ENCODE measurements at regions not wholly inside any gene's neighbourhood (a gene's known extent, or its start where the extent isn't known, plus 50 kb on each side); places are given as distances from the start of the nearest gene placed in this dataset.

- H3K27ac ChIP-seq, result no peak overlapping the region
- TF ChIP-seq, protein P1, sequence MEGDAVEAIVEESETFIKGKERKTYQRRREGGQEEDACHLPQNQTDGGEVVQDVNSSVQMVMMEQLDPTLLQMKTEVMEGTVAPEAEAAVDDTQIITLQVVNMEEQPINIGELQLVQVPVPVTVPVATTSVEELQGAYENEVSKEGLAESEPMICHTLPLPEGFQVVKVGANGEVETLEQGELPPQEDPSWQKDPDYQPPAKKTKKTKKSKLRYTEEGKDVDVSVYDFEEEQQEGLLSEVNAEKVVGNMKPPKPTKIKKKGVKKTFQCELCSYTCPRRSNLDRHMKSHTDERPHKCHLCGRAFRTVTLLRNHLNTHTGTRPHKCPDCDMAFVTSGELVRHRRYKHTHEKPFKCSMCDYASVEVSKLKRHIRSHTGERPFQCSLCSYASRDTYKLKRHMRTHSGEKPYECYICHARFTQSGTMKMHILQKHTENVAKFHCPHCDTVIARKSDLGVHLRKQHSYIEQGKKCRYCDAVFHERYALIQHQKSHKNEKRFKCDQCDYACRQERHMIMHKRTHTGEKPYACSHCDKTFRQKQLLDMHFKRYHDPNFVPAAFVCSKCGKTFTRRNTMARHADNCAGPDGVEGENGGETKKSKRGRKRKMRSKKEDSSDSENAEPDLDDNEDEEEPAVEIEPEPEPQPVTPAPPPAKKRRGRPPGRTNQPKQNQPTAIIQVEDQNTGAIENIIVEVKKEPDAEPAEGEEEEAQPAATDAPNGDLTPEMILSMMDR (IDR thresholded peaks at IDR 0.05), result no peak
- H3K4me3 ChIP-seq, result no peak overlapping the region
- no peak for DNase-seq (ENCODE audit: low spot score)
These were observed 110.8 kb downstream of the RFPL4B start for GRCh38 chr6:112457886-112458285.

GRCh38 chr6:112459758-112460304 is 112.7 kb downstream of the RFPL4B start:
- H3K4me3 ChIP-seq, result no peak overlapping the region
- TF ChIP-seq, protein P1 (IDR thresholded peaks at IDR 0.05), result no peak
- DNase-seq (ENCODE audit: low spot score), result no peak
- H3K27ac ChIP-seq, result no peak overlapping the region

DNA sequence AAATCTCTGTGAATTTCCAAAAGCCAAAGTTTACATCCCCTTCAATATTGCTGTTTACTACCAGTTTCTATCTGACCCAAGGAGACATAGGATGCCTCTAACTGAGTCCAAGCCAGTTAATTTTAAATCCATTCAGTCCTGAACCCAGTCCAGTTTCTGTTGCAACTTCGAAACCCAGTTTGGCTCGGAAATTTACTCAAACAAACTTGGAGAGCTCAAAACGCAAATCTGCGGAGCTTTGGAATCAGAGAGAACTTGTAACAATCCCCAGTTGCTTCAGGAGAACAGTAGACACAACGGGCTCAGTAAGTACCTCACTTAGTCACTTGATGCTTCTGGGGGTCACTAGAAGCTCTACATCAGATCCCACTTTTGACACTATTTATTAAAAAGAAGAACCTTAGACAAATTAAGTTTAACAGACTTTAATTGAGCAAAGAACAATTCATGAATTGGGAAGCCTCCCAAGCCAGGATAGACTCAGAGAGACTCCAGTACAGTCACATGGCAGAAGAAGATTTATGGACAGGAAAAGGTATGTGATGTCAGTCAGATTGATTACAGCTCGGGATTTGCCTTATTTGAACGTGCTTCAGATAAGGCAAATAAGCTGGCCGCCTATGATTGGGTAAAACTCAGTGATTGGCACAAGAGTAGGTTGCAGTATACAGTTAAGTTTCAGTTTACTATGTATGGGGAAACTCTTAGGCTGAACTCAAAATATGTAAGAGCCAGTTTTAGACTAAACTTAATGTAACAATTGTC is 118.0 kb downstream of the RFPL4B start:
- Histone ChIP-seq H3K4me3 (no peak overlapping the region), H3K27ac (no peak overlapping the region)
- TF ChIP-seq, protein P1 (IDR thresholded peaks at IDR 0.05), result no peak
- no peak for DNase-seq (ENCODE audit: low spot score)

GRCh38 chr6:112466373-112467151 is 119.4 kb downstream of the RFPL4B start:
- DNase-seq (ENCODE audit: low spot score), result no peak
- no peak overlapping the region for H3K27ac ChIP-seq
- no peak overlapping the region for H3K4me3 ChIP-seq
- TF ChIP-seq, protein P1 (IDR thresholded peaks at IDR 0.05), result no peak

GRCh38 chr6:112468359-112468758 is 121.2 kb downstream of the RFPL4B start:
- TF ChIP-seq, protein P1 (IDR thresholded peaks at IDR 0.05), result no peak
- DNase-seq (ENCODE audit: low spot score), result no peak
- Histone ChIP-seq H3K27ac (no peak overlapping the region), H3K4me3 (no peak overlapping the region)

DNA sequence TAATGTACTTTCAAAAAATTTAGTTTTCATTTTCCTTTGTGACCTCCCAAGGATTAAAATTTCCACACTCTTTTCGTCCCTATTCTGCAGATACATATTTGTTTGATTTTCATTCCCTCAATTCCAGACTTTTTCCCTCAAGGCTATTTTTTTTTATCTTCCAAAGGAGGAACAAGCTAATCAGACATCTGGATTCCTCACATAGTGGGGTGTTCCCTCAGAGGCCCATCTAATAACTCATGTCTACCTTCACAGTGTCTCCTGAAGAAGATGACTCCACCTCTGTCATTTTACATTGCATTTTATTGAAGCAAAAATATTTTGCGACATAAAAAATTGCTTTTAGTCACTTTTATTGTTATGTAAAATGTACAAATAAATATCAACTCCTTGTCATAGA is 122.2 kb downstream of the RFPL4B start:
- TF ChIP-seq, protein P1 (IDR thresholded peaks at IDR 0.05), result no peak
- Histone ChIP-seq H3K27ac (no peak overlapping the region), H3K4me3 (no peak overlapping the region)
- no peak for DNase-seq (ENCODE audit: low spot score)
